Kidney capillary endothelial cell (primary cell): ENCODE measurements at regions not wholly inside any gene's neighbourhood (a gene's known extent, or its start where the extent isn't known, plus 50 kb on each side); places are given as distances from the start of the nearest gene placed in this dataset.
"Not testable (repeated sequence)": the region's sequence is repeated elsewhere in the genome, so short reads cannot be mapped to it uniquely, and the experiment has no call there.

Source experiments
- DNase-seq: peaks from one replicate; pipeline ENCODE4 v3.0.0-alpha.2; 2018; ENCODE audit warnings: low spot score

DNA sequence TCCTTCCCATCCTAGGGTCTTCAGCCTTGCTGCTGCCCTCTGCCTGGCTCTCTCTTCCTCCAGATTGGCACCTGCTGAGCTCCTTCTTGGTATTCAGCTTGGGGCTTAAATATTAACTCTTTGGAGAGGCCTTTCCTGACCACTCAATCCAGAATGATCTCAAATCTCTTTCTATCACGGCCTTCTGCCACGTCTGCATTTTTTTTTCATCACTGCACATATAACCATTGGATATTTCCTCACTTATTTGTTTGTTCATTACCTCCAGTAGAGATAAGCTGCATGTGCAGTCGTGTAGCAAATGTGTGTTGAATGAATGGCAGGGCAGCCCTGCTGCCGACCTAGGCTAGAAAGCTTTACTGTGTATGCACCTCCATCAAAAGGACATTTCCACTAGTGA, 51.6 kb upstream of the MPP7 start:
- DNase-seq = no peak

DNA sequence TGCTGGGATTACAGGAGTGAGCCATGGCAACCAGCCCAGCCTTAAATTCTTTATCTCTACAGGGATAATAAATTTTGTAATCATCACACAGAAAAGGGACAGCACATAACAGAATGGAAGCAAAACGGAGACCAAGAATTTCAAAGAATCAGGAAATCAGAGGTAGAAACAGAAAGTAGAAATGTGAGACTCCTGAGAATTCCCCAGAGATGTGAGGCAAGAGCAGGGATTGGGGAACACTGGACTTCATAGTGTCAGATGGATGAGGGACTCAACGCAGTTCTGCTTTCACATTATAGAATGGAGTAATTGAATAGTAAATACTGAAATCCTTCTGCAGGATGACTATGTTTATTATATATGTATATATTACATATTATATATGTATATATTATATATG, 52.5 kb upstream of the MPP7 start:
- no peak for DNase-seq

DNA sequence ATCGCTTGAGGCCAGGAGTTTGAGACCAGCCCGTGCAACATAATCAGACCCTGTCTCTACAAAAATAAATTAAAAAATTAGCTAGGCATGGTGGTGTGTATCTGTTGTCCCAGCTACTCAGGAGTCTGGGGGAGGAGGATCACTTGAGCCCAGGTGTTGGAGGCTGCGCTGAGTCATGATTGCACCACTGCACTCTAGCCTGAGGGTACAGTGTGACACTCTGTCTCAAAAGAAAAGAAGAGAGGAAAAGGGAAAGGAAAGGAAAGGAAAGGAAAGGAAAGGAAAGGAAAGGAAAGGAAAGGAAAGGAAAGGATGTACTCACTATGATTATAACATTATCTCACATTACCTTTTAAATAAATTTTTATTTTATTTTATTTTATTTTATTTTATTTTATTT, 56.5 kb upstream of the MPP7 start:
- no peak for DNase-seq

DNA sequence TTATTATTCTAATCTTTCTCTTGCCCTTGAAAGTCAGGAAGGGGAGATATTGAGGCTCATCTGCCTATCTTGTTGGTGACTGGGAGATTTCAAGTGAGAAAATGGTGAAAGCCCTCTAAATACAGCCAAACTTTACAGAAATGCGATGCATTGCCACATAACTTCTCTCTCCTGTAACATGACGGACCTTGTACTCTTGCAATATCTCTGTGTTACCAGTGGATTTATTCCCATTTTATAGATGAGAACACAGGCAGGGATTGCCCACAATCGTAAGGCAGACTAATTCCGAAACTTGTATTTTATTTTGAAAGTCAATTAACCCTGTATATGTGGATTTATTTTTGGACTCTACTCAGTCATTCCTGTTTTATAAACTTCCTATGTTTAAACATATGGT, 57.3 kb upstream of the MPP7 start:
- DNase-seq = no peak

DNA sequence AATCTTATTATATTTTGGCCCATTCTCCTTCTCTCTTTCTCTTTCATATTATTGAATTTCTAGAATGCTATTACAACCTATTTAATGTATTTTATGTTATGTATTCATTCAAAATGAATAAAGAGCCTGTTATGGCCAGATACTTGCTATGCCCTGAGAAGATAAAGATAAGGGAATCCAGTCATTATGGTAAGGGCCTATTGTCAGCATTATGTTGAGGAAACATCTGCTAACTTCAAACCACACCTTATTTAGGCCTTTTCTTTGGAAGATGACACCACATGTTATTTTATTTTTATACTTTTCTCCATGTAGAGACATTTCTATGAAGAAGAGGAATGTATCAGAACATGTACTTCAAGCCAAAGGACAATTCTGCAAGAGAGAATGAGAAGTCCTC, 60.5 kb upstream of the MPP7 start:
- no peak for DNase-seq

DNA sequence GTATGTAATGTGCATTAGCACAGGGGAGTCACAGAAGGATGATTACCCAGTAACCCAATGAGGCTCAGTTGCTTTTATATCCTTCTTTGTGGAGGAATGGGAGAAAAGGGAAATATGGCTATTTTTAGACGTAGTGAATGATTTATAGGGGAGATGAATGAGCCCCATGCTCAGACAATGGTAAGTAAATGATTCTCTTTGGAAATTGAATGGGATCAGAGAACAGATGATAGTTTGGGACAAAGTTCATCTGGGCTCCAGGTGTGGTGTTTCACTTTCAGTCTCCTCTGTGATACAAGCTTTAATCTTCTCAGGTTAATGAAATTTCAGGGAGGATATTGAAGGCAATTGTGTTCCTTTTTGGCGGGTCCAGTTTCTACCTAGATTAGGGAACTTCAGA, 63.0 kb upstream of the MPP7 start:
- no peak for DNase-seq

DNA sequence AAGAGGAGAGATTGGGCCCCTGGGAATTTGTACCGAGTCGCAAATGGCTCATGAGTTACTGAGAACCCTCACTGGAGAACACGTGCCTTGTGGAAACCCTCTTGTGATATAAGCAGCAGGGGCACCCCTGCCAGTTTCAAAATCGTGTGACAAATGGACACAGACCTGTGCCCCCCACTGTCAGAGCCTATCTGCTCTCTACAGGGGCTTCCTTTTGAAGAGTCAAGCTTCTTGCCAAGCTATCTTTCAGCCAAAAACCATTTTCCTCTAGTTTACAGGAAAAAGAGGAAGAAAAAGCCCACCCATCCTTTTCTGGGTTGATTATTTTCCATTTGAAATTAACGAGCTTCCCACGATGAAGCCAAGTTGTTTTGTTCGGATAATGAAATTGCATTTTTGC, 64.1 kb upstream of the MPP7 start:
- no peak for DNase-seq

DNA sequence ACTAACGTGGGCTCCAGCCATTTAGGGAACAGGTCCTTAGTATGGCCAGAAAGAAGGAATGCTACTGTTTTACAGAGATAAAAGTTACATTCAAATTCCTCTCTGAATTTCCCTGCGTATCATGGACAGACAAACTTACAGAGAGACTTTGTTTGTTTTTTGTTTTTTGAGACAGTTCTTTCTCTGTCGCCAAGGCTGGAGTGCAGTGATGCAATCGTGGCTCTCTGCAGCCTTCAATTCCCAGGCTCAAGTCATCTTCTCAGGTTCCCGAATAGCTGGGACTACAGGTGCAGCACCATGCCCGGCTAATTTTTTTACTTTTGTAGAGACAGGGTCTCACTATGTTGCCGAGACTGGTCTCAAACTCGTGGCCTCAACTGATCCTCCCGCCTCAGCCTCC, 64.5 kb upstream of the MPP7 start:
- no peak for DNase-seq

DNA sequence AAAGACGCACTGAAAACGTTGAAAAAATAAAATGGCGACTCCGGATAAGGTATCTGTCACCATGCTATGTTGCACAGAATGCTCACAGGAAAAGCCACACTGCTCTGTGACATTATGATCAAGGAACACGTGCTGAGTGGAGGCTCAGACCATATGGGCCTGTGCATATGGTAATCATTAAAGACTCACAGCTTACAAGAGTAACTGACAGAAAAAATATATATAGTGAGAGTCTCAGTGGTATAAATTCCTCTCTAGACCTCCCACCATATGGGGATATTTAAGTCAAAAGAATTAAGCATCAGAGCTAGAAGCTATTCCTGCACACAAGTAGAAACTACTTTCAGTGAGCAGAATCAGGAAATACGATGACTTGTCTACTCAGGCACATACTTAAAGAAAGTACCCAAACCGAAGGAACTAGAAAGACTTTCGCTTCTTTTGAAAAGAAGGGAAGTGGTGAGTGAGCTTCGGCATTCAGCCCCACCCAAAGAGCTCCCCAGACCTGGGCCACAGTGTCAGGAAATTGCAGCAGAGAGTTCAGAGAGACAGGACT, 65.1 kb upstream of the MPP7 start:
- no peak for DNase-seq

DNA sequence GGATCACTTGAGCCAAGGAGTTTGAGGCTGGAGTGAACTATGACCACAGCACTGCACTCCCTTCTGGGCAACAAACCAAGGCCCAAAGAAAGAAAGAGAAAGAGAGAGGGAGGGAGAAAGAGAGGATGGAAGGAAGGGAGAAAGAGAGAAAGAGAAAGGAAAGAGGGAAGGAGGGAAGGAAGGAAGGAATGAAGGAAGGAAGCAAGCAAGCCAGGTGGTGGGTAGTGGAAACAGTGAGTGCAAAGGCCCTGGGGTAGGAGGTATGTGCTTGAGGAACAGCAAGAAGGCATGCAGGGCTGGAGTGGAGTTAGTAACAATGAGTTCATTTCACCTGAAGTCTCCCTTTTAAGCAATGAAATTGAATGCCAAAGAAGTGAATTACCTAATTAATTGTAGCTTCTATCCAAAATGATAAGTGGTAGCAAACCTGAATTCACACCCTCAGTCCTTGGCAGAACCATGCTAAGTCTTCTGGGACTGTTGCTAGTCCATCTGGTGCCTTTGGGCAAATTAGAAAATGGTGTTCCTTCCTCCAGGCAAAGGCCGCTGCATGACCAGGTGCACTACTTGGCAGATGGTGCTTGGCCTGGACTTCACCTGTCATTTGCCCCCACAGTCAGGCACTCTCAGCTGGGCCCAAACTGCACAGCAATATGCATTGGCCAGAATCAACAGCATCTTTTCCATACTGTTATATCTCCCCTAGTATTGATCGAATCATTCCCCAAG, 67.4 kb upstream of the MPP7 start:
- no peak for DNase-seq

DNA sequence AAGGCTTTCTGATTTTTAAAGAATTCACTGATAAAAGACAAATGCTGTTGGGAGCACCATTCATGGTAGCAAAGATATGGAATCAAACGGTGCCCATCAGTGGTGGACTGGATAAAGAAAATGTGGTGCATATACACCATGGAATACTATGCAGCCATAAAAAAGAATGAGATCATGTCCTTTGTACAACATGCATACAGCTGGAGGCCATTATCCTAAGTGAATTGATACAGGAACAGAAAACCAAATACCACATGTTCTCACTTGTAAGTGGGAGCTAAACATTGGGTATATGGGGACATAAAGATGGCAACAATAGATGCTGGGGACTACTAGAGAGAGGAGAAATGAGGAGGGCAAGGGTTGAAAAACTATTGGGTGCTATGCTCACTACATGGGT, 68.8 kb upstream of the MPP7 start:
- DNase-seq = not testable (repeated sequence)

DNA sequence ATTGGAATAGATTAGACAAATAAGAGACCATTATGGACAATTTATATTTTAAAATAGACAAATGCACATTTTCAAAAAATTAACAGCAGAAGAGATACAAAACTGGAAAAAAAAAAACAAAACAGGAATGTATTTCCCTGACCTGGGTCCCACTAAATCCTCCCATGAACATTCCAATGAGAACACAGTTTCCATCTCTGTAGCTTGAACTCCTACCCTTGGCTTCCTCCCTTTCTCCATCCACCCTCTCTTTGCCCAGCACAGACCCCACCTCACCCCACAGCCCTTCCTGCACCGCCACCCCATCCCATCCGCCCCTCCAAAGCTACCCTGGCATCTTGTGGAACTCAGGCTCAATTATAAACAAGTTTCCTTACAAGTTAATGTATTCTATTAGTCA, 71.2 kb upstream of the MPP7 start:
- DNase-seq = no peak

DNA sequence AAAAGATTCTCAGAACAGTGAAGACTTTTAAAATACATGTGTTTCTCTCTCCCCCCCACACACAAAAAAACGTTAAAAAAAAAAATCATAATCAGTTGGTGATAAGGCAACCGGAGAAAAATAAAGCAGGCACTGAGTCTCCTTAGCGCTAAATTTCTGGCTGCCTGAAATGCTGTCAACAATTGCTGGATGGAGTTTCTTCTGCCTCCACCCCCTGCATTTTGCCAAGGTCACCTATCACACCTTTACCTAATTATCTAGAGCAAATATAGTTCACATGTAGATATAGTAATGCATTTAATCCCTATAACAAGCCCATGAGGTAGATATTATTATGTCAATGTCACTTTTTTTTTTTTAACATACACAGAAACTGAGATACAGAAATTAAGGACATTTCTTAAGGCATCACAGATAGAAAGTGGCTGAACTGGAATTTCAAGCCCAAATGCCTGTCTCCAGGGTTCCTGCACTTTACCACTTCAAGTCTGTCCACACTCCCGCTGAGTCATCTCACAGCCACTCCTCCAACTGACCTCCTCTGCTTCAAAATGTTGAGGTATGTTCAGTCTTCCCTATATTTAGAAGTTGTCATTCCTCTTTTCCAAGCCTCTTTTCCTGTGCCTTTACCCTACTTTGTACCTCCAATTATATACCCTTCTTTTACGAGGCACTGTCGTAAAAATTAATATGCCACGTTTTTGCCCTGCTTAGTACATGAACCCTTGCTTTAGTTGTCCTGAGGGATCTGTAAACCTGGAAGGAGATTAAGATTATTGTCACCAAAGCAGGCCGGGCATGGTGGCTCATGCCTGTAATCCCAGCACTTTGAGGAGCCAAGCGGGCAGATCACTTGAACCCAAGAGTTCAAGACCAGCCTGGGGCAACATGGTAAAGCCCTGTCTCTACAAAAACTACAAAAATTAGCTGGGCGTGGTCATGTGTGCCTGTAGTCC, 72.8 kb upstream of the MPP7 start:
- no peak for DNase-seq

DNA sequence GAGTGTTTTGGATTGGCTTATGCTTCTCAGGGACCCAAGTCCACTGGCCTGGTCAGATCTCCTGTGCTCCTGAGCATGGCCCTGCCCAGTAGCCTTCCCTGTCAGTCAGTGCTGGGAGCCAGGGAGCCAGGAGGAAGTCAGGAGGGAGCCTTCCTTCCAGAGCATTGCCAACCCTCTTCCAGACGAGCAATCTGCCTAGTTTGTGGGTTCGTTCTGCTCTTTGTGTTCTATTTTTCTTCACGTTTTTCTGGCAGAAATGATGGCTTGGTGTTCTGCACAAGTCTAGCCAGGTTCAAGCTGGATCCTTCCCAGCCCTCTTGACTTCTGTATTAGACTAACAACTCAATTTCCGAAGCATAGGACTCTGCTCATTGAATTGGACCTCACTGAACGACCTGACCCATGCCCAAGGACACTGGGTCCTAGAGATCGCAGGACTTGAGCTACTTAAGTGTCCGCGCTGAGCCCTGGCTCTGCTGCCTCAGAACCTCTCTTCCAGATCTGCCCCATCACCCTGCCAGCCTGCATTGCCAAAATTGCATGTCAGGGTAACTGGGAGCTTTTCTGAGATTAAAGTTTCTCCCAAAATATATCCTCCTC, 76.2 kb upstream of the MPP7 start:
- no peak for DNase-seq

DNA sequence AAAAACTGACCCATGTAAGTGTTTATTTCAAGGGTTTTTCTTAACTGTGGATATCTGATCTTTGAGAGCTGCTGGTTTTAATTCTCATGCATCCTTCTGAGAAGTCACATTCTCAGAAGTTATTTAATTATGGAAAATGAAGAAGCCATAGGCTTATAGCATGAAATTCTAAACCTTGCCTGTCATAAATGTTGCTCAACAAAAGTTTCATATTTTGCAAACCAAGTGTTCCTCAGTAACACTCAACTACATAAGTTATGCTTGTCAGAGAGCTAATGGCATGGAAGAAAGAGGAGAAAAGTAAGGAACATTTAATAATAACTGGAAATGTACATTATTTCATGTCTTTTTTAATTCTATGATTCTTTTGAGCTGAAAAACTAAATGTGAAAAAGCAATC, 78.6 kb upstream of the MPP7 start:
- no peak for DNase-seq

DNA sequence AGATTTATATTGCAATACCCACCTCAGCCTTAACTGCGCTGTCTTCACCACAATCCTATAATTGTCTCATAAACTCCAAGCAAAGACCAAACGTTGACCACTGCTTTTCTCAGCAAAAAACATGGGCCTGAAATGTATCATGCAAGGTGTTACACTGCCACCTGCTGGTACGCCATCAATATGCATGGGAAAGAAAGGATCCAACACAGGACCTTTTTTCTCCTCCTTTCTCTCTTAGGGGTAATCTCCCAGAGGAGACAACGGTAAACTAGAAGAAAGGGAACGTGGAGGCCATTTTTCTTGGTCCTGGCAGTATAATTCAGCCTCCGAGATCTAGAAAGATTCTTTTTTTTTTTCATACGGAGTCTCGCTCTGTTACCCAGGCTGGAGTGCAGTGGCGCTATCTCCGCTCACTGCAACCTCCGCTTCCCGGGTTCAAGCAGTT, 79.1 kb upstream of the MPP7 start:
- peak; percentile 81 for DNase-seq

DNA sequence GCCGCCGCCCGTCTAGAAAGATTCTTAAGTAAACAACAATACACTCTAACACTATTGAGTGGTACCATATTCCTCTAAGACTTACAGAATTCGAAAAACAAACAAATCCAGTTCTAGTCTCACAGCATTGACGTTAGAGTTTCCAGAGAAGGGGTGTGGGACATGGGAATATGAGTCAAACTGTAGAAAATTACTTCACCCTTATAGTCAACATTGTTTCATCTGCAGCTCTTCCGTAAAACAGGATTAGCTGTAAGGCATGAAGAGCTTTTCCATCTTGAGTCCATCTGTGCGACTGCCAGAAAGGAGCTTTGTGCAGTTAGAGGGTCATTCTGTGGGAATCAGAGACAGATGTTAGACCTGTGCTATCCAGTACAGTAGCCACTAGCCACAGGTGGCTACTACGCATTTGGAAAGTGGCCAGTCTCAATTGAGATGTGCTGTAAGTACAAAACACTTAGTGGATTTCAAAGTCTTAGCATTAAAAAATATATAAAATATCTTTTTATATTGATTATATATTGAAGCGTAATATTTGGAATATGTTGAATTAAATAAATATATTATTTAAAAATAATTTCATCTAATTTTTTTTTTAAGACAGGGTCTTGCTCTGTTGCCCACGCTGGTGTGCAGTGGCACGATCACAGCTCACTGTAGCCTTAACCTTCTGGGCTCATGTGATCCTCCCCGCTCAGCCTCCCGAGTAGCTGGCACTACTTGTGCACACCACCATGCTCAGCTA, 79.8 kb upstream of the MPP7 start:
- DNase-seq = no peak

DNA sequence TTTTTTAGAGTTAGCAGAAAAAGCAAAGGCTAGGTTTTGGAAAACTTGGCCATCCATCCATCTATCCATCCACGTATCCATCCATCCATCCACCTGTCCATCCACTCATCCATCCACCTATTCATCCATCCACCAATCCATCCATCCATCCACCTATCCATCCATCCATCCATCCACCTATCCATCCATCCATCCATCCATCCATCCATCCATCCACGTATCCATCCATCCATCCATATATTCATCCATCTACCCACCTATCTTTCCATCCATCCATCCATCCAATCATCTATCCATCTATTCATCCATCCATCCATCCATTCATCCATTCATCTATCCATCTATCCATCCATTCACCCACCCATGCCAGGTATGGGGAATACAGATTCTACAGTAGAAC, 81.7 kb upstream of the MPP7 start:
- no peak for DNase-seq

DNA sequence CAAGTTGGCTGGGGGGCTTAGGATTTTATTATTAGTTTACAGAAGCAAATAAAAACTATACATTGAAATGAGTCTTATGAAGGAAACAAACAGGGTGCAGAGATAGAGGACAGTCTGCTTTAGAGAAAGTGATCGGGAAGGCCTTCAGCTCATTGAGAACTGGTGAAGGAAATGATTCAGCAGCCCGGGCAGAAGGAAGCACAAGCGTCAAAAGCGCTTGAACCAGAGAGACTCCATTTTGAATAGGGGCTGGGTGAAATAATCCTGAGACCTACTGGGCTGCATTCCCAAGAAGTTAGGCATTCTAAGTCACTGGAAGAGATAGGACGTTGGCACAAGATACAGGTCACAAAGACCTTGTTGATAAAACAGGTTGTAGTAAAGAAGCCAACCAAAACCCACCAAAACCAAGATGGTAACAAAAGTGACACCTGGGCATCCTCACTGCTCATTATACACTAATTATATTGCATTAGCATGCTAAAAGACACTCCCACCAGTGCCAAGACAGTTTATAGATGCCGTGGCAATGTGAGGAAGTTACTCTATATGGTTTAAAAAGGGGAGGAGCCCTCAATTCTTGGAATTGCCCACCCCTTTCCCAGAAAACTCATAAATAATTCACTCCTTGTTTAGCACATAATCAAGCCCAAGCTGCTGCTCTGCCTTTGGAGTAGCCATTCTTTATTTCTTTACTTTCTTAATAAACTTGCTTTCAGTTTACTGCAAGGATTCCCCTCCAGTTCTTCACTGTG, 83.1 kb upstream of the MPP7 start:
- DNase-seq = no peak

DNA sequence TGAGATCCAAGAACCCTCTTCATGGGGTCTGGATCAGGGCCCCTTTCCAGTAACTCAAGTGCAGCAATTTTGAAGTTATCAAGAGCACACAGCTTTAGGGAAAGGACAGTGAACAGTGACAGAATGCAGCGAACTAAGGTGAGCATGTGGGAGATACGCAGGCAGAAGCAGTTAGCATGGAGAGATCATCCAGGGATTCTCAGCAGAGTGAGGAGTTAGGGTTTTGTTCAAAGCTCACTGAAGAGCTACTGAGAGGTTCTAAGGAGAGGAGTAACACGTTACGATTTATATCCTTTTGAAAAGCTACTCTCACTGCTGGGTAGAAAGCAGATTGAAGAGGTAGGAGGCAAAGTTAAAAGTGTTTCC, 83.6 kb upstream of the MPP7 start:
- no peak for DNase-seq

DNA sequence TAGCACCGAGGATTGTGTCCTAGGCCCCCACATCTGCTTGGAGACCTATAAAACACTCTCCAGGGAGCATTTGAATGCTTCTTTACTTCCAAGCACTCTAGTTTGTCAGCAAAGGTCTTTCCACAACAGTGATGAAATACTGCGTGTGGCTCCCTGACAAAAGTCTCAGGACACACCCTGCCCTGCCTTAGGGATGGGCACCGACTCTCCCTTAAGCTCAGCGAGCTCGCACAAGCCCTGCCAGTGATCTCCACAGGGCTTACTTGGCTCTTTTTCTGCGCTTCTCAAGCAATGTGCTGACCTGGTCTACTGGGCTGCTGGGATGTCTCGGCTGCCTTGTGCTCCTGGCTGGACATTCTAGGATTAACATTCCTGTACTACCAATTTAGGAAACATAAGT, 84.3 kb upstream of the MPP7 start:
- no peak for DNase-seq
